ENCODE measurements at regions not wholly inside any gene's neighbourhood (a gene's known extent, or its start where the extent isn't known, plus 50 kb on each side); places are given as distances from the start of the nearest gene placed in this dataset.
"Not testable (repeated sequence)": the region's sequence is repeated elsewhere in the genome, so short reads cannot be mapped to it uniquely, and the experiment has no call there.

- TF ChIP-seq, protein P1, sequence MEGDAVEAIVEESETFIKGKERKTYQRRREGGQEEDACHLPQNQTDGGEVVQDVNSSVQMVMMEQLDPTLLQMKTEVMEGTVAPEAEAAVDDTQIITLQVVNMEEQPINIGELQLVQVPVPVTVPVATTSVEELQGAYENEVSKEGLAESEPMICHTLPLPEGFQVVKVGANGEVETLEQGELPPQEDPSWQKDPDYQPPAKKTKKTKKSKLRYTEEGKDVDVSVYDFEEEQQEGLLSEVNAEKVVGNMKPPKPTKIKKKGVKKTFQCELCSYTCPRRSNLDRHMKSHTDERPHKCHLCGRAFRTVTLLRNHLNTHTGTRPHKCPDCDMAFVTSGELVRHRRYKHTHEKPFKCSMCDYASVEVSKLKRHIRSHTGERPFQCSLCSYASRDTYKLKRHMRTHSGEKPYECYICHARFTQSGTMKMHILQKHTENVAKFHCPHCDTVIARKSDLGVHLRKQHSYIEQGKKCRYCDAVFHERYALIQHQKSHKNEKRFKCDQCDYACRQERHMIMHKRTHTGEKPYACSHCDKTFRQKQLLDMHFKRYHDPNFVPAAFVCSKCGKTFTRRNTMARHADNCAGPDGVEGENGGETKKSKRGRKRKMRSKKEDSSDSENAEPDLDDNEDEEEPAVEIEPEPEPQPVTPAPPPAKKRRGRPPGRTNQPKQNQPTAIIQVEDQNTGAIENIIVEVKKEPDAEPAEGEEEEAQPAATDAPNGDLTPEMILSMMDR (IDR thresholded peaks at IDR 0.05 in 4 of 5, conservative IDR thresholded peaks at IDR 0.05 in 1 of 5) = not testable (repeated sequence)
- not testable (repeated sequence) for TF ChIP-seq POLR2A (IDR thresholded peaks at IDR 0.05)
Observed at GRCh38 chr7:94797404-94797803, 110.0 kb upstream of the PPP1R9A start.

Data from gastrocnemius medialis (tissue), 4 donors.